ENCODE measurements at regions not wholly inside any gene's neighbourhood (a gene's known extent, or its start where the extent isn't known, plus 50 kb on each side); places are given as distances from the start of the nearest gene placed in this dataset.

- peak; percentile 42; the same call in 1 of the 2 replicates for ATAC-seq
- no peaks in the 10 kb centered on the region for H3K36me3 ChIP-seq (ENCODE audit: control insufficient read depth in 1 of 2, insufficient read depth in 2 of 2, low read length in 2 of 2)
- TF ChIP-seq ELF1 (IDR thresholded peaks at IDR 0.05; ENCODE audit: borderline replicate concordance, low read depth), result no peak
- TF ChIP-seq CTCF (IDR thresholded peaks at IDR 0.05 in 2 of 3, conservative IDR thresholded peaks at IDR 0.05 in 1 of 3; ENCODE audit: borderline replicate concordance in 1 of 3, insufficient read depth in 1 of 3, low read depth in 2 of 3, low read length in 2 of 3), result no peak
- TF ChIP-seq TCF7L2 (IDR thresholded peaks at IDR 0.05; ENCODE audit: borderline replicate concordance, extremely low read depth, insufficient read depth, insufficient read length), result no peak
- TF ChIP-seq JUND (IDR thresholded peaks at IDR 0.05), result no peak
- TF ChIP-seq EGR1 (IDR thresholded peaks at IDR 0.05; ENCODE audit: low read depth), result no peak
- no peak for TF ChIP-seq CEBPB (IDR thresholded peaks at IDR 0.05; ENCODE audit: low read depth)
- no peak for TF ChIP-seq MAX (IDR thresholded peaks at IDR 0.05)
- TF ChIP-seq SP1 (IDR thresholded peaks at IDR 0.05; ENCODE audit: low read depth), result no peak
- ChIA-PET RAD21 (ENCODE audit: low non-redundant PET in 1 of 2, low total read pairs in 2 of 2, uncharacterized antibody in 2 of 2, unreplicated experiment in 2 of 2) (no interaction called here), POLR2A (no interaction called here), CTCF (no interaction called here)
- H3K79me2 ChIP-seq (ENCODE audit: insufficient read depth, low read length), result no peaks in the 10 kb centered on the region
- DNase-seq (ENCODE audit: low read depth, low spot score), result no peak
- no peak overlapping the region for H2AFZ ChIP-seq (ENCODE audit: low read depth, low read length, poor library complexity, severe bottlenecking)
- BruUV-seq (replicated peaks), result no TSS peak
- H3K9me2 ChIP-seq (ENCODE audit: insufficient read depth), result no peaks in the 10 kb centered on the region
- no peaks in the 10 kb centered on the region for H3K9me3 ChIP-seq (ENCODE audit: control insufficient read depth in 1 of 2, insufficient read depth in 1 of 2, low read depth in 1 of 2, low read length in 2 of 2)
- no peaks in the 10 kb centered on the region for H4K20me1 ChIP-seq (ENCODE audit: insufficient read depth)
- H3K9ac ChIP-seq (ENCODE audit: low read length), result no peak overlapping the region
- peaks cover 7% of the 10 kb centered on the region; the same call in 1 of the 2 replicates for H3K27me3 ChIP-seq (ENCODE audit: insufficient read depth, low read length)
- H3K4me3 ChIP-seq (replicated peaks in 1 of 2; ENCODE audit: low read depth in 1 of 2, low read length in 2 of 2), result no peak overlapping the region
- H3K4me1 ChIP-seq (ENCODE audit: control insufficient read depth in 1 of 2, insufficient read depth in 2 of 2, low read length in 2 of 2), result no peaks in the 10 kb centered on the region
- intact Hi-C loops (cut with micrococcal nuclease), result no loop called here
- H3K27ac ChIP-seq (ENCODE audit: low read depth, low read length), result no peak overlapping the region
- no peak overlapping the region for H3K4me2 ChIP-seq (ENCODE audit: low read length)
These were observed 427.7 kb downstream of the CDK5RAP2 start for GRCh38 chr9:120152295-120152694.

- ChIA-PET POLR2A (no interaction called here), CTCF (no interaction called here), RAD21 (ENCODE audit: low non-redundant PET in 1 of 2, low total read pairs in 2 of 2, uncharacterized antibody in 2 of 2, unreplicated experiment in 2 of 2) (no interaction called here)
- Histone ChIP-seq H3K79me2 (ENCODE audit: insufficient read depth, low read length) (no peaks in the 10 kb centered on the region), H3K27me3 (ENCODE audit: insufficient read depth, low read length) (peaks cover 7% of the 10 kb centered on the region; the same call in 1 of the 2 replicates), H3K4me2 (ENCODE audit: low read length) (no peak overlapping the region), H3K9ac (ENCODE audit: low read length) (no peak overlapping the region), H2AFZ (ENCODE audit: low read depth, low read length, poor library complexity, severe bottlenecking) (no peak overlapping the region), H4K20me1 (ENCODE audit: insufficient read depth) (no peaks in the 10 kb centered on the region), H3K4me3 (replicated peaks in 1 of 2; ENCODE audit: low read depth in 1 of 2, low read length in 2 of 2) (no peak overlapping the region), H3K36me3 (ENCODE audit: control insufficient read depth in 1 of 2, insufficient read depth in 2 of 2, low read length in 2 of 2) (no peaks in the 10 kb centered on the region), H3K27ac (ENCODE audit: low read depth, low read length) (no peak overlapping the region), H3K4me1 (ENCODE audit: control insufficient read depth in 1 of 2, insufficient read depth in 2 of 2, low read length in 2 of 2) (no peaks in the 10 kb centered on the region), H3K9me3 (ENCODE audit: control insufficient read depth in 1 of 2, insufficient read depth in 1 of 2, low read depth in 1 of 2, low read length in 2 of 2) (no peaks in the 10 kb centered on the region), H3K9me2 (ENCODE audit: insufficient read depth) (no peaks in the 10 kb centered on the region)
- intact Hi-C loops (cut with micrococcal nuclease), result no loop called here
- DNase-seq (ENCODE audit: low read depth, low spot score) (no peak), ATAC-seq (no peak)
- BruUV-seq (replicated peaks), result no TSS peak
- TF ChIP-seq POLR2AphosphoS5 (IDR thresholded peaks at IDR 0.05; ENCODE audit: low read depth, low read length) (no peak), SP1 (IDR thresholded peaks at IDR 0.05; ENCODE audit: low read depth) (no peak), EZH2phosphoT487 (IDR thresholded peaks at IDR 0.05; ENCODE audit: borderline replicate concordance) (no peak), SRF (IDR thresholded peaks at IDR 0.05; ENCODE audit: low read depth) (no peak), ZBTB33 (IDR thresholded peaks at IDR 0.05; ENCODE audit: extremely low read depth, insufficient replicate concordance, low read length) (no peak), RAD21 (IDR thresholded peaks at IDR 0.05; ENCODE audit: low read depth) (no peak), YY1 (IDR thresholded peaks at IDR 0.05; ENCODE audit: extremely low read depth, insufficient replicate concordance, low read depth, low read length) (no peak), FOSL1 (IDR thresholded peaks at IDR 0.05; ENCODE audit: low read depth) (no peak), ZFX (IDR thresholded peaks at IDR 0.05) (no peak), EZH2 (IDR thresholded peaks at IDR 0.05) (no peak)
These were observed 428.2 kb downstream of the CDK5RAP2 start for GRCh38 chr9:120151806-120152205.

Data from HCT116 (cell line).